ENCODE measurements at regions not wholly inside any gene's neighbourhood (a gene's known extent, or its start where the extent isn't known, plus 50 kb on each side); places are given as distances from the start of the nearest gene placed in this dataset.

GRCh38 chr13:74977498-74977897 lies 504.5 kb downstream of the TBC1D4 start:
- TF ChIP-seq, protein P1, sequence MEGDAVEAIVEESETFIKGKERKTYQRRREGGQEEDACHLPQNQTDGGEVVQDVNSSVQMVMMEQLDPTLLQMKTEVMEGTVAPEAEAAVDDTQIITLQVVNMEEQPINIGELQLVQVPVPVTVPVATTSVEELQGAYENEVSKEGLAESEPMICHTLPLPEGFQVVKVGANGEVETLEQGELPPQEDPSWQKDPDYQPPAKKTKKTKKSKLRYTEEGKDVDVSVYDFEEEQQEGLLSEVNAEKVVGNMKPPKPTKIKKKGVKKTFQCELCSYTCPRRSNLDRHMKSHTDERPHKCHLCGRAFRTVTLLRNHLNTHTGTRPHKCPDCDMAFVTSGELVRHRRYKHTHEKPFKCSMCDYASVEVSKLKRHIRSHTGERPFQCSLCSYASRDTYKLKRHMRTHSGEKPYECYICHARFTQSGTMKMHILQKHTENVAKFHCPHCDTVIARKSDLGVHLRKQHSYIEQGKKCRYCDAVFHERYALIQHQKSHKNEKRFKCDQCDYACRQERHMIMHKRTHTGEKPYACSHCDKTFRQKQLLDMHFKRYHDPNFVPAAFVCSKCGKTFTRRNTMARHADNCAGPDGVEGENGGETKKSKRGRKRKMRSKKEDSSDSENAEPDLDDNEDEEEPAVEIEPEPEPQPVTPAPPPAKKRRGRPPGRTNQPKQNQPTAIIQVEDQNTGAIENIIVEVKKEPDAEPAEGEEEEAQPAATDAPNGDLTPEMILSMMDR (IDR thresholded peaks at IDR 0.05) = no peak
- Histone ChIP-seq H3K36me3 (no peaks in the 10 kb centered on the region), H3K4me1 (ENCODE audit: control insufficient read depth in 1 of 2, insufficient read depth in 1 of 2, low read depth in 1 of 2, low read length in 1 of 2) (no peaks in the 10 kb centered on the region), H3K4me3 (ENCODE audit: low read depth in 1 of 2, low read length in 1 of 2) (no peak overlapping the region), H3K9me3 (no peaks in the 10 kb centered on the region), H3K27ac (no peak overlapping the region), H3K27me3 (no peaks in the 10 kb centered on the region)

DNA sequence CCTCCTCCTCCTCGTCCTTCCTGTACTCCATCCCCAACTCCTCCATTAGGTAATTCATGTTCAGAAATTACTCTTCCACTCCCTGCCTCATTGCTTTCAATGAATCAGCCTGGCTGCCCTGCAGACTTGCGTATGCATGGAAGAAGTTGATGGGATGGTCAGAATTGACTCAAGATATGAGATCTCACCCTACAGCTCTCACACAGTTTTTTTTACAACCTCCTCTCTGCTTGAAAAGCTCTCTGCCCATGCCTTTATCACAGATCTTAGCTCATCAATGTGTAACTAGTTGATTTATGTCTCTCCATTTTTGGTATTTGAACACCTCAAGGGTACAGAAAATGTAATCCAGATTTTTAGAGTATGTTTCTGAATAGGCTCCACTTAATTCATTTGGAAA lies 506.9 kb downstream of the TBC1D4 start:
- Histone ChIP-seq H3K4me3 (ENCODE audit: low read depth in 1 of 2, low read length in 1 of 2) (no peak overlapping the region), H3K9me3 (no peaks in the 10 kb centered on the region), H3K27me3 (no peaks in the 10 kb centered on the region), H3K27ac (no peak overlapping the region), H3K4me1 (ENCODE audit: control insufficient read depth in 1 of 2, insufficient read depth in 1 of 2, low read depth in 1 of 2, low read length in 1 of 2) (no peaks in the 10 kb centered on the region), H3K36me3 (no peaks in the 10 kb centered on the region)
- TF ChIP-seq, protein P1 (IDR thresholded peaks at IDR 0.05) = no peak

DNA sequence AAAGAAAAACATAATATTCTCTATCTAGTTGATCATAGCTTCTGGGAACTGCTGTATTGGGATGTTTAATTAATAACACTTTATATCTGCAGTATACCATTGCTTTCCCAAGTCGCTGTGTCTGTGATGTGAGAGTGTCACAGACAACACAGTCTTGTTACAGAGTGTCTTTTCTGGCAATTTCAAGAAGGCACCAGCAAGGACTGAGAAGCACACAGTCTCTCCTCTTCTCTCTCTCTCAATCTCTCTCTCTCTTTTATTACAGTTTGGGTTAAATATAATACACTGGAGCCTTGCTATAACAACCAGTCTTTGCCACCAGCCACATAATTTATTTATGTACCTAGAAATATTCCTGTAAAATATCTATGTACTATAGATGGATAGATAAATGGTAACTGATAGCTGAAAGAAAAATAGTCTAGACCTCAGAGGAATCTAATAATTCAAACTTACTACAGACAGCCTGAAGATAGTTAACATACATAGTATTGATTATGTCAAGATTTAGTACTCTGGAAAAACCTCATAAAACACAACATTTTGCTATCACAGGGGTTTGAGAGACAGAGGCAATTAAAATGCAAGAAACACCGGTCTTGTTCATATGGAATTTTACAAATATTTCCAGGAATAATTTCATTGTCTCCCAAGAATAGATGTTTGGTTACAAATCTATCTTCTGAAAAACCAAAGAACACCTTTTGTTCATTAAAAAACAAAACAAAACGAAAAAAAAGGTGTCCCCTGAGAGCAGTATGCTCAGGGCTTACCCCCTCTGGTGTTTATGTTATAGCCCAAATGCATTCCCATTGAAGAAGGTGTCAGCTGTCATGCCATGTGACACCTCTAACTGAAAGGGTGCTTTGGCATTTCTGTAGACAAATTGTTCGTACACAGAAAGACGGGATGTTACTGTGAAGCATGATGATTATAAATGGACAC lies 507.8 kb downstream of the TBC1D4 start:
- TF ChIP-seq, protein P1 (IDR thresholded peaks at IDR 0.05) = no peak
- Histone ChIP-seq H3K4me1 (ENCODE audit: control insufficient read depth in 1 of 2, insufficient read depth in 1 of 2, low read depth in 1 of 2, low read length in 1 of 2) (no peaks in the 10 kb centered on the region), H3K27ac (no peak overlapping the region), H3K4me3 (ENCODE audit: low read depth in 1 of 2, low read length in 1 of 2) (no peak overlapping the region), H3K9me3 (no peaks in the 10 kb centered on the region), H3K36me3 (no peaks in the 10 kb centered on the region), H3K27me3 (no peaks in the 10 kb centered on the region)

DNA sequence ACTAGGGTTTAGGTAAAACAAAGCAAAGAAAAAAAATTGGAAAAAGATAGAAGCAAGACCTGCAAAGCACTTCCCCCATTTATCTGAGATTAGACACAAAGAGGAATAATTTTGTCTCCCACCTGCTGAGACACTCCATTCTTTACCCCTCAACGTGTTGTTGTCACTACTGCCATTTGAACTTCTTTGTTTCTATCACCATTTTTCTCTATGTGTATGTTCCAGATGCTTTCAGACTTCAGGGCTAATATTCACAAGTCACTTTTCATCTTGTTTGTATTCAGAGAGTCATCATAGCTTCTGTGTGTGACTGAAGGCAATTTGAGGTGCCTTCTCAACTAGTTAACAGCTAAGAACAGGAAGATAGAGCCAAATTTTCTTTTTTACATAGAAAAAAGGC lies 512.5 kb downstream of the TBC1D4 start:
- TF ChIP-seq, protein P1 (IDR thresholded peaks at IDR 0.05) = no peak
- Histone ChIP-seq H3K27ac (no peak overlapping the region), H3K4me1 (ENCODE audit: control insufficient read depth in 1 of 2, insufficient read depth in 1 of 2, low read depth in 1 of 2, low read length in 1 of 2) (no peaks in the 10 kb centered on the region), H3K9me3 (no peaks in the 10 kb centered on the region), H3K36me3 (no peaks in the 10 kb centered on the region), H3K27me3 (no peaks in the 10 kb centered on the region), H3K4me3 (ENCODE audit: low read depth in 1 of 2, low read length in 1 of 2) (no peak overlapping the region)

DNA sequence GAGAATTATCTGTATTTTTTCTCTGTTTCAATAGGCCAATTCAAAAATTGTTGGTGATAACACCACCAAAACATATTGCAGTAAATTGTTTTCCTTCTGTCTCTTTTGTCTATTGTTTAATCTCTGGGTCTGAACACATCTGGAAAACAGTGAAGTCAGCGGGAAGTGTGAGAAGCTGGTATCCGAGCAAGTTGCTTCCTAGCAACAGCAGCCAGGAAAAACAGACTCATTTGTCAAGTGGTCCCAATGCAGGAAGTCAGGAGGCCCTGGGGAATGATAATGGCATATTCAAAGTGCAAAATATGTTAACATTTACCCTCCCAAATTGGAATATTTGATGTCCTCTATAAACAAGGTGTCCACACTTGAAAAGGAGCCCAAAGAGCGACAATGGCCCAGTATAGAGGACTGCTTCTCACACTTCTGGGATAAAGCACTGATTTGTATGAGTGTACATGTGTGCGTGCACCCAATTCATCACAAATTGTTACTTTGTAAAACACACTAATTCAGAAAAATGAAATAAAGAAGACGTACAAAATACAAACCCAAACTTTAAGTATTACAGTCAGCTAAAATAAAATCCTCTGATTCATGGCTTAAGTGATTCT lies 515.0 kb downstream of the TBC1D4 start:
- TF ChIP-seq, protein P1 (IDR thresholded peaks at IDR 0.05) = no peak
- Histone ChIP-seq H3K4me1 (ENCODE audit: control insufficient read depth in 1 of 2, insufficient read depth in 1 of 2, low read depth in 1 of 2, low read length in 1 of 2) (no peaks in the 10 kb centered on the region), H3K27me3 (no peaks in the 10 kb centered on the region), H3K27ac (no peak overlapping the region), H3K4me3 (ENCODE audit: low read depth in 1 of 2, low read length in 1 of 2) (no peak overlapping the region), H3K9me3 (no peaks in the 10 kb centered on the region), H3K36me3 (no peaks in the 10 kb centered on the region)
